GM12873 (cell line): ENCODE measurements at regions not wholly inside any gene's neighbourhood (a gene's known extent, or its start where the extent isn't known, plus 50 kb on each side); places are given as distances from the start of the nearest gene placed in this dataset.

ENCODE experiments used
- CTCF ChIP-seq: IDR thresholded peaks from 2 replicates; pipeline ENCODE4 v1.5.1; 2012; ENCODE audit warnings: low read depth, mild to moderate bottlenecking, moderate library complexity, low read length, control low read depth; ENCODE audit not compliant: insufficient read depth; ENCODE audit errors: missing control alignments

- no peak for TF ChIP-seq CTCF
Observed at GRCh38 chr4:117264072-117264471, 178.7 kb upstream of the TRAM1L1 start.

GRCh38 chr4:117267317-117267716 is 181.9 kb upstream of the TRAM1L1 start:
- no peak for TF ChIP-seq CTCF

- TF ChIP-seq CTCF, result no peak
Observed at GRCh38 chr4:117284736-117285135, 199.4 kb upstream of the TRAM1L1 start.

GRCh38 chr4:117293784-117294183 is 208.4 kb upstream of the TRAM1L1 start:
- TF ChIP-seq CTCF, result no peak

GRCh38 chr4:117302226-117302625 is 216.8 kb upstream of the TRAM1L1 start:
- TF ChIP-seq CTCF, result no peak

- TF ChIP-seq CTCF, result no peak
Observed at GRCh38 chr4:117311215-117311614, 225.8 kb upstream of the TRAM1L1 start.

- TF ChIP-seq CTCF, result no peak
Observed at GRCh38 chr4:117311989-117312388, 226.6 kb upstream of the TRAM1L1 start.
